GM13977 (cell line): ENCODE measurements at regions not wholly inside any gene's neighbourhood (a gene's known extent, or its start where the extent isn't known, plus 50 kb on each side); places are given as distances from the start of the nearest gene placed in this dataset.

Experiments
- DNase-seq: peaks from one replicate; pipeline ENCODE4 v3.0.0; 2012; ENCODE audit warnings: low spot score
- in situ Hi-C: fragments of 300-500 bp; cut with MboI; formaldehyde crosslinking; loops from one replicate; pipeline ENCODE4 v1.12.0; 2022; ENCODE audit warnings: low sequenced_read_pairs, low pct_unique_long_range_greater_than_20kb, mixed read lengths, inconsistent platforms; ENCODE audit not compliant: unreplicated experiment
- TF ChIP-seq, protein P1 (sequence below): IDR thresholded peaks from 2 replicates; pipeline ENCODE4 v1.5.1; 2012; ENCODE audit warnings: mild to moderate bottlenecking, control low read depth; ENCODE audit not compliant: insufficient read depth; ENCODE audit errors: extremely low read depth, missing control alignments

DNA sequence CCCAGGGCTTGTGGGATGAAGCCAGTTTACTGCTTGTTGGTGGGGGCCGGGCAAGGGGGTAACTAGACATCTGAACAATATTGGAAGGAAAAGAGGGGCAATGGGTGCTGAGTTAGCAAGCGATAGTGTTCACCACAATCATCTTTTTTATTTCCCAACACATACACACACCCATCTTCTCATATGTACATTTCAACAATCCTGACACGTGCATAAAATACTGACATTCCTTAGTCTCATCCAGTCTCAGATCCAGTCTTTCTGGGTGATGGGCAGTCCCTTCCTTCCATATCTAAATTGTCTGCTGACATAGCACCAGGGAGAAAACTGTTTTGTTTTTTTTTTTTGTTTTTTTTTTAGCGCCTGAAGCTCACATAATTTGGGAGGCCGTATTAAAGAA, 333.6 kb upstream of the TRPC7 start:
- TF ChIP-seq, protein P1, sequence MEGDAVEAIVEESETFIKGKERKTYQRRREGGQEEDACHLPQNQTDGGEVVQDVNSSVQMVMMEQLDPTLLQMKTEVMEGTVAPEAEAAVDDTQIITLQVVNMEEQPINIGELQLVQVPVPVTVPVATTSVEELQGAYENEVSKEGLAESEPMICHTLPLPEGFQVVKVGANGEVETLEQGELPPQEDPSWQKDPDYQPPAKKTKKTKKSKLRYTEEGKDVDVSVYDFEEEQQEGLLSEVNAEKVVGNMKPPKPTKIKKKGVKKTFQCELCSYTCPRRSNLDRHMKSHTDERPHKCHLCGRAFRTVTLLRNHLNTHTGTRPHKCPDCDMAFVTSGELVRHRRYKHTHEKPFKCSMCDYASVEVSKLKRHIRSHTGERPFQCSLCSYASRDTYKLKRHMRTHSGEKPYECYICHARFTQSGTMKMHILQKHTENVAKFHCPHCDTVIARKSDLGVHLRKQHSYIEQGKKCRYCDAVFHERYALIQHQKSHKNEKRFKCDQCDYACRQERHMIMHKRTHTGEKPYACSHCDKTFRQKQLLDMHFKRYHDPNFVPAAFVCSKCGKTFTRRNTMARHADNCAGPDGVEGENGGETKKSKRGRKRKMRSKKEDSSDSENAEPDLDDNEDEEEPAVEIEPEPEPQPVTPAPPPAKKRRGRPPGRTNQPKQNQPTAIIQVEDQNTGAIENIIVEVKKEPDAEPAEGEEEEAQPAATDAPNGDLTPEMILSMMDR: no peak
- no peak for DNase-seq
- in situ Hi-C loops: no loop called here

DNA sequence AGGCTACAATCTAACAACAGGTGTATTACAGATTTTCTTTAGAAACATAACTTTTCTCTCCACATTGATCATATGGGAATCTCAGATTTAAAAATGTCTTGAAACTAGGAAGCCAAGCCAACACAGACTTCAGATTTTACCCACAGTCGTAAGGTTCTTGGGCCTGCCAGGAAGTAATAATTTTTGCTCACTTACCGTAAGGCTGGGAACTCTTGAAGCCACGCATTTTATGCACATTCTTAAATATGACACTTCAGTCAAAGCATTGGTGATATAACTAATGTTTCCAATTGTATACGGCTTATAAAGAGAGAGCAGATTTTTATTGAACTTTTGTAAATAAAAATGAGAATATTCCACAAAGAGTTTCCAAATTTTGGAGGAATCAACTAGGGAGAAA, 328.9 kb upstream of the TRPC7 start:
- DNase-seq: no peak
- in situ Hi-C loops: no loop called here
- TF ChIP-seq, protein P1: no peak

GRCh38 chr5:136689552-136689951, 324.2 kb upstream of the TRPC7 start:
- DNase-seq: no peak
- TF ChIP-seq, protein P1: no peak
- in situ Hi-C loops: no loop called here

GRCh38 chr5:136686192-136686872, 321.0 kb upstream of the TRPC7 start:
- in situ Hi-C loops: no loop called here
- DNase-seq: no peak
- TF ChIP-seq, protein P1: peak; percentile 49

- in situ Hi-C loops: no loop called here
- DNase-seq: no peak
- TF ChIP-seq, protein P1: no peak
These were observed 317.6 kb upstream of the TRPC7 start for GRCh38 chr5:136682986-136683385.

DNA sequence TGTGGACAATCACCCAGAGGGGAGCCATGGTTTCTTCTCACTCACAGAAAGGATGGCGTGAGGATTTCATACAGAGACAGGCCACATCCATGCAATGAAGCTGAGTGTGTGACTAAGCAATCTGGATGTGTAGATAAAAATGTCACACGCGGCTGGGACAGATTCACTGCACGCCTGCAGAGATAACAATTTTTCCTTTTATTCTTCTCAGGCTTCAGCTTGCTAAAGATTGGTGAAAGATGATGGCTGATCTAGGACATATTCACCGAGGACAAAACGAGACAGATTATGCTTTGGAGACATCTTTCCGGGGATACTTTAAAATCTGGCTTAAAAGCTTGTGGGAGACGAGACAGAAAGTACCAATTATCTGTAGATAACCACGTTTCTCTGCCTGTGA, 313.9 kb upstream of the TRPC7 start:
- DNase-seq: no peak
- TF ChIP-seq, protein P1: no peak
- in situ Hi-C loops: no loop called here
